ENCODE measurements at regions not wholly inside any gene's neighbourhood (a gene's known extent, or its start where the extent isn't known, plus 50 kb on each side); places are given as distances from the start of the nearest gene placed in this dataset.

GRCh38 chr7:106543221-106543757, 117.7 kb downstream of the CCDC71L start:
- no peak for TF ChIP-seq EGR1 (IDR thresholded peaks at IDR 0.05)
- no peak for TF ChIP-seq NFIC (IDR thresholded peaks at IDR 0.05)
- no peak for TF ChIP-seq MAX (IDR thresholded peaks at IDR 0.05)
- no peak for TF ChIP-seq YY1 (IDR thresholded peaks at IDR 0.05; ENCODE audit: low read depth)
- no peak for TF ChIP-seq TAF1 (IDR thresholded peaks at IDR 0.05; ENCODE audit: low read depth)
- TF ChIP-seq FOXM1 (IDR thresholded peaks at IDR 0.05; ENCODE audit: borderline replicate concordance, low read depth), result no peak
- no peak for TF ChIP-seq CEBPB (IDR thresholded peaks at IDR 0.05)
- no peak for TF ChIP-seq RAD21 (IDR thresholded peaks at IDR 0.05; ENCODE audit: low read depth)
- TF ChIP-seq, protein P1, sequence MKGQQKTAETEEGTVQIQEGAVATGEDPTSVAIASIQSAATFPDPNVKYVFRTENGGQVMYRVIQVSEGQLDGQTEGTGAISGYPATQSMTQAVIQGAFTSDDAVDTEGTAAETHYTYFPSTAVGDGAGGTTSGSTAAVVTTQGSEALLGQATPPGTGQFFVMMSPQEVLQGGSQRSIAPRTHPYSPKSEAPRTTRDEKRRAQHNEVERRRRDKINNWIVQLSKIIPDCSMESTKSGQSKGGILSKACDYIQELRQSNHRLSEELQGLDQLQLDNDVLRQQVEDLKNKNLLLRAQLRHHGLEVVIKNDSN (IDR thresholded peaks at IDR 0.05), result no peak
- TF ChIP-seq TEAD4 (IDR thresholded peaks at IDR 0.05), result no peak
- TF ChIP-seq REST (IDR thresholded peaks at IDR 0.05; ENCODE audit: low read depth), result no peak
- no peak for TF ChIP-seq EP300 (IDR thresholded peaks at IDR 0.05; ENCODE audit: borderline replicate concordance)
- TF ChIP-seq ZBTB7A (IDR thresholded peaks at IDR 0.05; ENCODE audit: low read depth), result no peak
